ENCODE measurements at regions not wholly inside any gene's neighbourhood (a gene's known extent, or its start where the extent isn't known, plus 50 kb on each side); places are given as distances from the start of the nearest gene placed in this dataset.
A peak's percentile ranks its signal among the peaks of the same experiment; 100 is the strongest.

- TF ChIP-seq STAT6 (CRISPR knock-in tag; conservative IDR thresholded peaks at IDR 0.05; ENCODE audit: low read depth): no peak
- no peak for TF ChIP-seq RELA (CRISPR knock-in tag; IDR thresholded peaks at IDR 0.05; ENCODE audit: borderline replicate concordance)
- no peak for TF ChIP-seq ERG (CRISPR knock-in tag; IDR thresholded peaks at IDR 0.05)
- TF ChIP-seq CREM (CRISPR knock-in tag; IDR thresholded peaks at IDR 0.05): no peak
- no peak for TF ChIP-seq ZNF512 (CRISPR knock-in tag; IDR thresholded peaks at IDR 0.05; ENCODE audit: borderline replicate concordance)
- TF ChIP-seq ZNF263 (CRISPR knock-in tag; IDR thresholded peaks at IDR 0.05; ENCODE audit: low read depth): no peak
- no peak for TF ChIP-seq E2F4 (CRISPR knock-in tag; IDR thresholded peaks at IDR 0.05; ENCODE audit: borderline replicate concordance, low read depth)
- TF ChIP-seq ZBTB21 (CRISPR knock-in tag; IDR thresholded peaks at IDR 0.05; ENCODE audit: borderline replicate concordance): no peak
- TF ChIP-seq ZNF396 (CRISPR knock-in tag; IDR thresholded peaks at IDR 0.05; ENCODE audit: borderline replicate concordance): no peak
- TF ChIP-seq ZSCAN18 (CRISPR knock-in tag; IDR thresholded peaks at IDR 0.05): no peak
- TF ChIP-seq TEAD4 (CRISPR knock-in tag; IDR thresholded peaks at IDR 0.05): no peak
- no peak for TF ChIP-seq NFATC4 (CRISPR knock-in tag; IDR thresholded peaks at IDR 0.05)
- TF ChIP-seq GTF2I (CRISPR knock-in tag; conservative IDR thresholded peaks at IDR 0.05): no peak
- TF ChIP-seq FOXP4 (CRISPR knock-in tag; IDR thresholded peaks at IDR 0.05): no peak
- no peak for TF ChIP-seq MXD4 (CRISPR knock-in tag; IDR thresholded peaks at IDR 0.05; ENCODE audit: borderline replicate concordance)
- no peak for TF ChIP-seq SOX15 (CRISPR knock-in tag; IDR thresholded peaks at IDR 0.05)
- ATAC-seq (peak; percentile 83), DNase-seq (ENCODE audit: low spot score) (peak; percentile 11)
- Mint-ChIP-seq H3K36me3 (no peaks in the 10 kb centered on the region), H3K9me3 (no peaks in the 10 kb centered on the region), H3K4me1 (peaks cover 6% of the 10 kb centered on the region), H3K27ac (no peak overlapping the region), H3K27me3 (ENCODE audit: low read depth) (no peaks in the 10 kb centered on the region), H3K4me3 (no peak overlapping the region)
- ChIA-PET CTCF (no interaction called here), POLR2A (no interaction called here)
These were observed 513.6 kb downstream of the HINT1 start for GRCh38 chr5:130651440-130651839.

GRCh38 chr5:130643321-130643720 lies 521.7 kb downstream of the HINT1 start:
- Mint-ChIP-seq H3K27ac (no peak overlapping the region), H3K4me3 (no peak overlapping the region), H3K4me1 (no peaks in the 10 kb centered on the region), H3K27me3 (ENCODE audit: low read depth) (peaks cover 3% of the 10 kb centered on the region), H3K36me3 (peaks cover 25% of the 10 kb centered on the region), H3K9me3 (peaks cover 54% of the 10 kb centered on the region)
- no peak for TF ChIP-seq CTCF (IDR thresholded peaks at IDR 0.05)
- TF ChIP-seq AFF4 (CRISPR knock-in tag; IDR thresholded peaks at IDR 0.05; ENCODE audit: borderline replicate concordance): no peak
- ATAC-seq: no peak
- POLR2A ChIA-PET: no interaction called here
- CTCF ChIA-PET: no interaction called here
- DNase-seq (ENCODE audit: low spot score): no peak
